GM19023 (cell line): ENCODE measurements at regions not wholly inside any gene's neighbourhood (a gene's known extent, or its start where the extent isn't known, plus 50 kb on each side); places are given as distances from the start of the nearest gene placed in this dataset.
"Not testable (repeated sequence)": the region's sequence is repeated elsewhere in the genome, so short reads cannot be mapped to it uniquely, and the experiment has no call there.

Experiments
- ATAC-seq: cut with Tn5 transposase; IDR thresholded peaks from one replicate; pipeline ENCODE4 v1.9.1; 2021; ENCODE audit warnings: mild to moderate bottlenecking, moderate library complexity; ENCODE audit not compliant: unreplicated experiment

- no peak for ATAC-seq
Observed at GRCh38 chr22:48834404-48834803, 993.3 kb downstream of the BRD1 start.

GRCh38 chr22:48832592-48832991 is 995.1 kb downstream of the BRD1 start:
- no peak for ATAC-seq

GRCh38 chr22:48829908-48830307 is 997.8 kb downstream of the BRD1 start:
- ATAC-seq, result no peak

- no peak for ATAC-seq
Observed at GRCh38 chr22:48828688-48829087, 999.0 kb downstream of the BRD1 start.

GRCh38 chr22:48827904-48828555 is 999.6 kb downstream of the BRD1 start:
- ATAC-seq, result no peak

GRCh38 chr22:48827268-48827846 is 1000.3 kb downstream of the BRD1 start:
- no peak for ATAC-seq

GRCh38 chr22:48826546-48826945 is 1001.1 kb downstream of the BRD1 start:
- ATAC-seq, result no peak

- no peak for ATAC-seq
Observed at GRCh38 chr22:48825802-48826520, 1001.7 kb downstream of the BRD1 start.

GRCh38 chr22:48824712-48825651 is 1002.7 kb downstream of the BRD1 start:
- no peak for ATAC-seq

- no peak for ATAC-seq
Observed at GRCh38 chr22:48823941-48824340, 1003.7 kb downstream of the BRD1 start.

GRCh38 chr22:48822278-48823233 is 1005.1 kb downstream of the BRD1 start:
- ATAC-seq, result no peak

- no peak for ATAC-seq
Observed at GRCh38 chr22:48821727-48822126, 1005.9 kb downstream of the BRD1 start.

- no peak for ATAC-seq
Observed at GRCh38 chr22:48821346-48821690, 1006.4 kb downstream of the BRD1 start.

GRCh38 chr22:48820481-48821345 is 1007.0 kb downstream of the BRD1 start:
- ATAC-seq, result no peak

GRCh38 chr22:48819961-48820360 is 1007.7 kb downstream of the BRD1 start:
- no peak for ATAC-seq

- no peak for ATAC-seq
Observed at GRCh38 chr22:48819232-48819631, 1008.4 kb downstream of the BRD1 start.

- ATAC-seq, result not testable (repeated sequence)
Observed at GRCh38 chr22:48817491-48817890, 1010.2 kb downstream of the BRD1 start.

GRCh38 chr22:48811885-48812284 is 1015.8 kb downstream of the BRD1 start:
- ATAC-seq, result no peak
